H1 (cell line): ENCODE measurements at regions not wholly inside any gene's neighbourhood (a gene's known extent, or its start where the extent isn't known, plus 50 kb on each side); places are given as distances from the start of the nearest gene placed in this dataset.

Experiments used
- CTCF ChIA-PET: fragments of 300-600 bp; sonication (Branson Sonifier 250); formaldehyde crosslinking; loops from one replicate; lab custom pipeline; 2021; ENCODE audit not compliant: partially characterized antibody; lab: Charles Lee
- POLR2A ChIA-PET: fragments of 300-600 bp; sonication (Branson Sonifier 250); formaldehyde crosslinking; loops from one replicate; lab custom pipeline; 2021; ENCODE audit warnings: inconsistent platforms; ENCODE audit not compliant: partially characterized antibody; lab: Charles Lee
- DNase-seq, 2 experiments: peaks; one replicate each; pipeline versions ENCODE4 v3.0.0 to v3.0.0-alpha.2; 2010 to 2022; ENCODE audit warnings: low spot score in 2 of 2, low read depth in 1 of 2, mixed read lengths in 1 of 2
- FAIRE-seq: peaks from 2 replicates; lab custom pipeline; 2011; peaks lifted over from hg19 to GRCh38; lab: Jason Lieb, UNC
- H2AFZ ChIP-seq: 2 replicates; pipeline ENCODE4 v1.8.1; 2012; ENCODE audit warnings: low read length, inconsistent platforms
- H2AK5ac ChIP-seq: 2 replicates; pipeline ENCODE4 v1.6.1; 2013; ENCODE audit warnings: low read depth, low read length
- H2BK120ac ChIP-seq: replicated peaks from 2 replicates; pipeline ENCODE3; 2013; ENCODE audit warnings: low read depth, low read length, inconsistent platforms
- H2BK12ac ChIP-seq: 2 replicates; pipeline ENCODE4 v1.6.1; 2013; ENCODE audit warnings: low read depth, low read length
- H2BK15ac ChIP-seq: 2 replicates; pipeline ENCODE4 v1.6.1; 2013; ENCODE audit warnings: low read length
- H2BK20ac ChIP-seq: 2 replicates; pipeline ENCODE4 v1.6.1; 2013; ENCODE audit warnings: low read length
- H2BK5ac ChIP-seq: 2 replicates; pipeline ENCODE4 v1.6.1; 2013; ENCODE audit warnings: low read depth, low read length
- H3K14ac ChIP-seq: 2 replicates; pipeline ENCODE4 v1.6.1; 2013; ENCODE audit warnings: inconsistent platforms; ENCODE audit not compliant: insufficient read length
- H3K18ac ChIP-seq: 2 replicates; pipeline ENCODE4 v1.6.1; 2013; ENCODE audit warnings: low read length; ENCODE audit errors: extremely low read depth
- H3K23ac ChIP-seq: 2 replicates; pipeline ENCODE4 v1.6.1; 2013; ENCODE audit warnings: inconsistent platforms; ENCODE audit not compliant: insufficient read length
- H3K23me2 ChIP-seq: 2 replicates; pipeline ENCODE4 v1.6.1; 2013; ENCODE audit warnings: low read depth, low read length
- H3K27ac ChIP-seq: 2 replicates; pipeline ENCODE4 v1.6.1; 2011; ENCODE audit warnings: low read depth, low read length, inconsistent platforms
- H3K27me3 ChIP-seq, 4 experiments: replicated peaks in 1 of 4; 1 replicate in 1 of 4; 2 replicates in 3 of 4; pipeline versions ENCODE4 v1.6.1 to v1.8.1; 2011 to 2013; ENCODE audit warnings: low read length in 3 of 4, mild to moderate bottlenecking in 3 of 4, inconsistent platforms in 2 of 4, mixed read lengths in 2 of 4, moderate library complexity in 1 of 4; ENCODE audit not compliant: control insufficient read depth in 3 of 4, insufficient read depth in 3 of 4; ENCODE audit errors: extremely low read depth in 1 of 4
- H3K36me3 ChIP-seq, 4 experiments: 2 replicates each; pipeline versions ENCODE4 v1.6.1 to v1.8.1; 2011 to 2013; ENCODE audit warnings: mild to moderate bottlenecking in 4 of 4, low read length in 3 of 4, moderate library complexity in 2 of 4, control low read depth in 1 of 4, inconsistent platforms in 1 of 4; ENCODE audit not compliant: insufficient read depth in 4 of 4, control insufficient read depth in 2 of 4
- H3K4ac ChIP-seq: replicated peaks from 2 replicates; pipeline ENCODE3; 2013; ENCODE audit warnings: low read length, low read depth, mixed read lengths, inconsistent platforms; ENCODE audit not compliant: insufficient read length
- H3K4me1 ChIP-seq, 4 experiments: replicated peaks in 1 of 4; 1 replicate in 1 of 4; 2 replicates in 3 of 4; pipeline versions ENCODE4 v1.6.1 to v1.8.1; 2011 to 2013; ENCODE audit warnings: low read length in 3 of 4, inconsistent platforms in 2 of 4, mixed read lengths in 1 of 4; ENCODE audit not compliant: insufficient read depth in 4 of 4, control insufficient read depth in 3 of 4
- H3K4me2 ChIP-seq, 2 experiments: 2 replicates each; pipeline versions ENCODE4 v1.6.1 to v1.8.1; 2011 to 2013; ENCODE audit warnings: low read depth in 2 of 2, low read length in 2 of 2, control low read depth in 1 of 2, inconsistent platforms in 1 of 2, mild to moderate bottlenecking in 1 of 2; ENCODE audit not compliant: insufficient read depth in 1 of 2
- H3K4me3 ChIP-seq, 4 experiments: fragments of 200-600, 300-600 bp in 1 of 4; sonication (generic), shearing (Covaris generic), sonication (Bioruptor Twin) in 1 of 4; 2 replicates each; pipeline versions ENCODE4 v1.5.1 to v1.8.1; 2011 to 2016; ENCODE audit warnings: low read length in 4 of 4, low read depth in 3 of 4, control low read depth in 2 of 4, inconsistent platforms in 2 of 4, mild to moderate bottlenecking in 2 of 4, mixed read lengths in 1 of 4, moderate library complexity in 1 of 4; ENCODE audit not compliant: insufficient read depth in 2 of 4; ENCODE audit errors: extremely low read depth in 1 of 4
- H3K56ac ChIP-seq: replicated peaks from 2 replicates; pipeline ENCODE3; 2013; ENCODE audit warnings: low read depth, mild to moderate bottlenecking, mixed read lengths, low read length, inconsistent platforms; ENCODE audit not compliant: insufficient read length
- H3K79me1 ChIP-seq: 2 replicates; pipeline ENCODE4 v1.6.1; 2013; ENCODE audit warnings: low read depth, low read length, control low read depth
- H3K79me2 ChIP-seq, 2 experiments: 2 replicates each; pipeline versions ENCODE4 v1.6.1 to v1.8.1; 2012 to 2013; ENCODE audit warnings: low read length in 2 of 2, mild to moderate bottlenecking in 2 of 2, inconsistent platforms in 1 of 2; ENCODE audit not compliant: insufficient read depth in 2 of 2, control insufficient read depth in 1 of 2
- H3K9ac ChIP-seq, 4 experiments: replicated peaks in 1 of 4; 1 replicate in 1 of 4; 2 replicates in 3 of 4; pipeline versions ENCODE4 v1.6.1 to v1.8.1; 2011 to 2013; ENCODE audit warnings: low read depth in 3 of 4, low read length in 3 of 4, control low read depth in 2 of 4, mild to moderate bottlenecking in 2 of 4, moderate library complexity in 2 of 4, inconsistent platforms in 1 of 4; ENCODE audit errors: extremely low read depth in 1 of 4
- H3K9me3 ChIP-seq, 2 experiments: 2 replicates each; pipeline versions ENCODE4 v1.6.1 to v1.8.1; 2012 to 2013; ENCODE audit warnings: mild to moderate bottlenecking in 2 of 2, moderate library complexity in 2 of 2, control low read depth in 1 of 2, inconsistent platforms in 1 of 2, low read depth in 1 of 2, low read length in 1 of 2, mixed read lengths in 1 of 2; ENCODE audit not compliant: insufficient read depth in 2 of 2
- H4K20me1 ChIP-seq, 2 experiments: replicated peaks in 1 of 2; 2 replicates each; pipeline versions ENCODE3 to v1.8.1; 2011 to 2013; ENCODE audit warnings: inconsistent platforms in 2 of 2, low read length in 2 of 2, mild to moderate bottlenecking in 1 of 2; ENCODE audit not compliant: insufficient read depth in 2 of 2, control insufficient read depth in 1 of 2
- H4K5ac ChIP-seq: 2 replicates; pipeline ENCODE4 v1.6.1; 2013; ENCODE audit warnings: low read length, low read depth, mixed read lengths, inconsistent platforms; ENCODE audit not compliant: insufficient read length
- H4K8ac ChIP-seq: 2 replicates; pipeline ENCODE4 v1.8.0; 2013; ENCODE audit warnings: mild to moderate bottlenecking, moderate library complexity, low read length, inconsistent platforms; ENCODE audit not compliant: insufficient read depth; ENCODE audit errors: extremely low read depth
- H4K91ac ChIP-seq: replicated peaks from 2 replicates; pipeline ENCODE3; 2013; ENCODE audit warnings: low read length, mixed read lengths, inconsistent platforms; ENCODE audit not compliant: insufficient read length
- HDAC2 ChIP-seq, 2 experiments: fragments of 300-600 bp in 1 of 2; sonication (generic) in 1 of 2; IDR thresholded peaks; 2 replicates each; pipeline ENCODE4 v1.6.1; 2011 to 2012; ENCODE audit warnings: low read depth in 2 of 2, low read length in 2 of 2, mild to moderate bottlenecking in 2 of 2, moderate library complexity in 2 of 2, borderline replicate concordance in 1 of 2, inconsistent platforms in 1 of 2
- MAFK ChIP-seq: IDR thresholded peaks from 2 replicates; pipeline ENCODE4 v1.6.1; 2012; ENCODE audit warnings: low read depth, mild to moderate bottlenecking, improper control_type of control experiment, low read length
- SP2 ChIP-seq: IDR thresholded peaks from 2 replicates; pipeline ENCODE4 v1.6.1; 2012; ENCODE audit warnings: mild to moderate bottlenecking, low read length, inconsistent platforms
- WGBS, 2 experiments: shearing (Covaris generic) in 1 of 2; methylation state at CpG; one replicate each; pipeline versions ENCODE4 v1.1.6 to v1.1.7; 2013 to 2015; ENCODE audit warnings: low lambda C conversion rate in 2 of 2, mixed read lengths in 2 of 2, inconsistent platforms in 1 of 2, low coverage in 1 of 2, missing lambda C conversion rate in 1 of 2; ENCODE audit not compliant: insufficient replicate concordance in 2 of 2, insufficient coverage in 1 of 2, insufficient read length in 1 of 2; ENCODE audit errors: extremely low coverage in 1 of 2, missing lambda C conversion rate in 1 of 2; 5-methylcytosine and 5-hydroxymethylcytosine counted together

- Histone ChIP-seq H3K4me2 (peak overlapping the region; percentile 60 to 90), H2AFZ (no peak overlapping the region)
- CTCF ChIA-PET, result interaction anchor here (0.6 to 2.9 kb wide), 9 partner anchors 22 to 354 kb away, joined by 3 to 14 read pairs (median 3); no protein-coding TSS in a partner anchor
Measured at GRCh38 chr11:116446048-116446941, 326.5 kb downstream of the BUD13 start.

More at GRCh38 chr11:116446048-116446941, 326.5 kb downstream of the BUD13 start:
- H3K27ac ChIP-seq, result no peak overlapping the region
- H3K9ac ChIP-seq, result no peak overlapping the region
- no peak overlapping the region for H2BK15ac ChIP-seq
- no peaks in the 10 kb centered on the region for H3K27me3 ChIP-seq
- H3K4ac ChIP-seq, result no peak overlapping the region
- POLR2A ChIA-PET, result interaction anchor here (0.9 to 2.7 kb wide), 5 partner anchors 11 to 53 kb away, joined by 3 to 9 read pairs (median 7); no protein-coding TSS in a partner anchor
- peak overlapping the region; percentile 52 for H2BK120ac ChIP-seq
- H3K14ac ChIP-seq, result no peak overlapping the region
- H3K4me1 ChIP-seq, result peaks cover 5 to 15% (median 12%) of the 10 kb centered on the region in 4 experiments; a peak in 6 of 7 replicates
- H4K20me1 ChIP-seq, result no peaks in the 10 kb centered on the region
- no peak overlapping the region for H3K23ac ChIP-seq
- 11% methylated on average over 5 of the region's 5 CpGs; no CpG with 5 or more reads in 1 of the 2 experiments for WGBS, 2 experiments
- peak overlapping the region in 1 of 4 experiments; percentile 39; a peak in 2 of 8 replicates for H3K4me3 ChIP-seq
- peaks cover 7 to 9% of the 10 kb centered on the region in 2 experiments; a peak in 2 of 4 replicates for H3K79me2 ChIP-seq
- no peak overlapping the region for H2BK12ac ChIP-seq
- peak overlapping the region; percentile 41; the same call in 1 of the 2 replicates for H2BK5ac ChIP-seq
- no peak overlapping the region for H4K91ac ChIP-seq
- FAIRE-seq (no peak), DNase-seq (no peak)
- no peak overlapping the region for H4K8ac ChIP-seq
- peaks cover 20 to 30% of the 10 kb centered on the region in 2 experiments for H3K9me3 ChIP-seq
- H3K36me3 ChIP-seq, result peaks cover 0 to 16% (median 6%) of the 10 kb centered on the region in 4 experiments; a peak in 4 of 8 replicates
- H4K5ac ChIP-seq, result peak overlapping the region; percentile 32
- H2AK5ac ChIP-seq, result no peak overlapping the region
- no peaks in the 10 kb centered on the region for H3K79me1 ChIP-seq
- TF ChIP-seq SP2 (no peak), MAFK (0 out of 2 replicates have a peak, but pooled peaks have one; percentile 12), HDAC2 (IDR thresholded peaks at IDR 0.05; ENCODE audit: borderline replicate concordance in 1 of 2, low read depth in 2 of 2, low read length in 2 of 2) (0 out of 4 replicates have a peak, but pooled peaks of 1 of the 2 experiments have one; percentile 18)
- H3K23me2 ChIP-seq, result peaks cover 3% of the 10 kb centered on the region
- peak overlapping the region; percentile 73; the same call in 1 of the 2 replicates for H2BK20ac ChIP-seq
- no peak overlapping the region for H3K18ac ChIP-seq
- peak overlapping the region; percentile 77 for H3K56ac ChIP-seq
